Psoas muscle (tissue), 7 donors: ENCODE measurements at regions not wholly inside any gene's neighbourhood (a gene's known extent, or its start where the extent isn't known, plus 50 kb on each side); places are given as distances from the start of the nearest gene placed in this dataset.

Source experiments
- ATAC-seq, 4 donors: fragments of 200-7000 bp; cut with Tn5 transposase; one replicate each; pipeline ENCODE4 v1.9.1; 2020; ENCODE audit warnings: moderate library complexity in 3 of 4, mild to moderate bottlenecking in 2 of 4
- DNase-seq, 2 donors: peaks; one replicate each; pipeline ENCODE4 v3.0.0-alpha.2; 2020
- H3K27ac ChIP-seq: fragments of 200-600 bp; one replicate; pipeline ENCODE4 v1.8.0; 2022
- H3K27me3 ChIP-seq, 3 donors: fragments of 200-600 bp in 1 of 3; one replicate each; pipeline versions ENCODE4 v1.6.1 to v1.8.0; 2013 to 2022; ENCODE audit warnings: low read length in 2 of 3, mild to moderate bottlenecking in 2 of 3, moderate library complexity in 1 of 3; ENCODE audit not compliant: insufficient read depth in 3 of 3
- H3K36me3 ChIP-seq, 2 donors: fragments of 200-600 bp in 1 of 2; one replicate each; pipeline versions ENCODE4 v1.6.1 to v1.8.0; 2013 to 2022; ENCODE audit warnings: low read depth in 1 of 2, mild to moderate bottlenecking in 1 of 2, moderate library complexity in 1 of 2; ENCODE audit not compliant: insufficient read depth in 1 of 2
- H3K4me1 ChIP-seq: fragments of 200-600 bp; one replicate; pipeline ENCODE4 v1.8.0; 2022
- H3K4me3 ChIP-seq: fragments of 200-600 bp; one replicate; pipeline ENCODE4 v1.8.0; 2022; ENCODE audit warnings: mild to moderate bottlenecking
- H3K9me3 ChIP-seq: fragments of 200-600 bp; one replicate; pipeline ENCODE4 v1.8.0; 2022
- WGBS, 3 donors: extraction: QIAGEN DNeasy Blood & Tissue Kit; methylation state at CpG; one replicate each; pipeline versions ENCODE4 v1.1.6 to v1.1.7; 2013; 5-methylcytosine and 5-hydroxymethylcytosine counted together
- intact Hi-C, 2 donors: fragments of 100-400 bp; cut with DNase I; formaldehyde crosslinking; loops; one replicate each; pipeline versions ENCODE4 v1.11.0 to v1.14.2; 2022
- TF ChIP-seq, protein P1 (sequence below): fragments of 200-600 bp; IDR thresholded peaks from one replicate; pipeline ENCODE4 v1.8.0; 2022; ENCODE audit warnings: antibody characterized with exemption
- donor health status: healthy with polysubstance abuse.
- donor health status: DM: no; HTN: no; CAD: no; lungs with moderate emphysema.
- donor health status: Bipolar disorder and iron deficiency.
- donor health status: healthy.
- donor health status: DM: yes; HTN: yes; CAD: no.
- donor health status: DM: no; HTN: no; CAD: no.
- donor health status: DM: yes; HTN: yes; CAD: no.

DNA sequence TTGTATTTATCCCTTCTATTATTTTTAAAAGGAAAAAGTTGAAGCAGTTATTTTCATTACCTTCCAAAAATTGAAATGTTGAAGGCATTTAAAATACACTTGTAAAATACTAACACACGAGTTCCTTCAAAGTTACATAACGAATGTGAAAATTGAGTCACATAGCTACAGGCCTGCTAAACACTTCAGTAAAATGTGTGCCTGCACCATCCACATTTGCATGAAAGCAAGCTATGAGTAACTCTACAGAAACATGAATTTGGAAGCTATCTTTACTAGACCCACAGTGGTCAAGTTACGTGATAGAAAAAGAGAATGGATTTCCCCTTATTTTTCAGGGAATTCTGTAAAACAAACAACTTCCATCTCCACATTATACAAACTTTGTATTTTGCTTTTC lies 1148.8 kb upstream of the PCDH7 start:
- no peaks in the 10 kb centered on the region for H3K9me3 ChIP-seq
- TF ChIP-seq, protein P1, sequence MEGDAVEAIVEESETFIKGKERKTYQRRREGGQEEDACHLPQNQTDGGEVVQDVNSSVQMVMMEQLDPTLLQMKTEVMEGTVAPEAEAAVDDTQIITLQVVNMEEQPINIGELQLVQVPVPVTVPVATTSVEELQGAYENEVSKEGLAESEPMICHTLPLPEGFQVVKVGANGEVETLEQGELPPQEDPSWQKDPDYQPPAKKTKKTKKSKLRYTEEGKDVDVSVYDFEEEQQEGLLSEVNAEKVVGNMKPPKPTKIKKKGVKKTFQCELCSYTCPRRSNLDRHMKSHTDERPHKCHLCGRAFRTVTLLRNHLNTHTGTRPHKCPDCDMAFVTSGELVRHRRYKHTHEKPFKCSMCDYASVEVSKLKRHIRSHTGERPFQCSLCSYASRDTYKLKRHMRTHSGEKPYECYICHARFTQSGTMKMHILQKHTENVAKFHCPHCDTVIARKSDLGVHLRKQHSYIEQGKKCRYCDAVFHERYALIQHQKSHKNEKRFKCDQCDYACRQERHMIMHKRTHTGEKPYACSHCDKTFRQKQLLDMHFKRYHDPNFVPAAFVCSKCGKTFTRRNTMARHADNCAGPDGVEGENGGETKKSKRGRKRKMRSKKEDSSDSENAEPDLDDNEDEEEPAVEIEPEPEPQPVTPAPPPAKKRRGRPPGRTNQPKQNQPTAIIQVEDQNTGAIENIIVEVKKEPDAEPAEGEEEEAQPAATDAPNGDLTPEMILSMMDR: no peak
- no peak for DNase-seq
- intact Hi-C loops: no loop called here
- H3K4me1 ChIP-seq: no peaks in the 10 kb centered on the region
- H3K27ac ChIP-seq: no peak overlapping the region
- WGBS, 3 donors: 78 to 85% (median 83%) methylated on average over 3 of the region's 3 CpGs
- no peaks in the 10 kb centered on the region for H3K36me3 ChIP-seq
- no peaks in the 10 kb centered on the region for H3K27me3 ChIP-seq
- ATAC-seq: no peak
- H3K4me3 ChIP-seq: no peak overlapping the region

DNA sequence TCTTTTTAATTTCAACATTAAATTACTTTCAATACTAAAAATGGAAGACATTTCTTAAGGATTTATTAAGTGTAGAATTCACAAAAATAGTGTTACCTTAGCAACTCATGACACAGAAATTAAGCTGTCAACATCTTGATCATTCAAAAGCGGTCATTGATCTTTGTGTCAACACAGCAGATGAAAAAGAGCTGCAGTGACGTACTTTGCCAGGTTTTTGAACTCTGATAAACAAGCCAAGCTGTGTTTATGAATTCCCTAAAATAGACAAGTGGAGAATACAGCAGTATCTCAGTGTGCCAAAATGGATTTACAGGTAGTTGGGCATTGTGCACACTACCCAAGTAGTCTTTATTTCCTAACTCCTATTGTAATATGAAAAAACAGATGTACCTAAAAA lies 1141.8 kb upstream of the PCDH7 start:
- no peaks in the 10 kb centered on the region for H3K27me3 ChIP-seq
- no peaks in the 10 kb centered on the region for H3K9me3 ChIP-seq
- 61 to 63% (median 62%) methylated on average over 2 of the region's 2 CpGs for WGBS, 3 donors
- H3K36me3 ChIP-seq: no peaks in the 10 kb centered on the region
- TF ChIP-seq, protein P1: no peak
- intact Hi-C loops: no loop called here
- ATAC-seq (no peak), DNase-seq (no peak)
- no peak overlapping the region for H3K27ac ChIP-seq
- no peaks in the 10 kb centered on the region for H3K4me1 ChIP-seq
- H3K4me3 ChIP-seq: no peak overlapping the region

DNA sequence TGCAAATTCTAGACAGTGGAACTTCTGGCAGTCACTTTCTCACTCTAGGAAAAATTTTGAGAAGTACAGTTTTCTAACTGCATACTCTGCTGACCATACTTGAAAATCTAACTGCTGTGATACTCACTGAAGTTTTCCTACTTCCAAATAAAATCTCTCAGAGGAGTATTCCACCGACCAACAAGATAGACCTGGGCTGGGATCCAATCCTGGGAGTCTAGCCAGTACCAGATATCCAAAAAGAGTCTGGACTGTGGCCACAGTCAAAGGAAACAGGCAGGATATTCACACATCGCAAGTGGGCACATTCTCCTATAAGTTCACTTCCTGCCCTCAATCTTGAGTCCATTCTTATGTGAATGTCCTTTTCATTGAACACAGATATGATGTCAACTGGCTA lies 1138.7 kb upstream of the PCDH7 start:
- H3K4me3 ChIP-seq: no peak overlapping the region
- DNase-seq: no peak
- ATAC-seq: no peak
- H3K4me1 ChIP-seq: no peaks in the 10 kb centered on the region
- no peaks in the 10 kb centered on the region for H3K27me3 ChIP-seq
- TF ChIP-seq, protein P1: no peak
- intact Hi-C loops: no loop called here
- 0 to 4% (median 4%) methylated on average over 2 of the region's 2 CpGs for WGBS, 3 donors
- no peak overlapping the region for H3K27ac ChIP-seq
- H3K9me3 ChIP-seq: no peaks in the 10 kb centered on the region
- no peaks in the 10 kb centered on the region for H3K36me3 ChIP-seq

DNA sequence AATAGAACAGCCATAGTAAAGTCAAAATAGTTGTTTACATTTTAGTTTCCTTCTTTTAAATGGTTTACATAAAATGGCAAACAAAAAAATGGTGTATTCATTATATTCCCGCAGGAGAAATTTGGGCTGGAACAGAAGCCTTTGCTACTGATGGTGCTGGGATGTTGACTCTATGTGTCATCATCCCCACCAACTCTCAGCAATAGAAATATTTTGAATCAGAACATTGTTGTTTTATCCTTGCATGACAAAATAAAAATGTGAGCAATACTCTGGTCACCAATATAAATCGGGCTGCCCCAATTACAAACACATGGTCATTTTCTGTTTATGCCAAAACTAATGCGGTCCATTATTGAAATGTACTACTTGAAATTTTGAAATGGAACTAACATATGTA lies 1131.6 kb upstream of the PCDH7 start:
- Histone ChIP-seq H3K27ac (no peak overlapping the region), H3K27me3 (no peaks in the 10 kb centered on the region), H3K4me3 (no peak overlapping the region), H3K9me3 (no peaks in the 10 kb centered on the region), H3K36me3 (no peaks in the 10 kb centered on the region), H3K4me1 (no peaks in the 10 kb centered on the region)
- WGBS, 3 donors: 54 to 65% (median 55%) methylated on average over 3 of the region's 3 CpGs
- intact Hi-C loops: no loop called here
- TF ChIP-seq, protein P1: no peak
- DNase-seq (no peak), ATAC-seq (no peak)

DNA sequence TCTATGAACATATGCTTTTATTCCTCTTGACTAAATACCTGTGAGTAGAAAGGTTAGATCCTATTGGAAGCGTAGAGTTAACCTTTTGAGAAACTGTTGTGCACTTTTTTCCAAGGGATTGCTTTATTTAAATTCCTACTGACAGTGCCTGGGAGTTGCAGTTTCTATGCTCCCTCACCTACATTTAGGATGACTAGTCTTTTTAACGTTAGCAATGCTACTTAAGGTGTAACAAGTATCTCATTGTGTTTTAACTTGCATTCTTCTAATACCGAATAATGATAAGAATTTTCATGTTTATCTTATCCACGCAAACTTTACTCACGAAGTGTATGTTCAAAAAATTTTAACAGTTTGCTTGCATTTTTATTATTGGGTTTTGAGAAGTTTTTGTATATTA lies 1123.9 kb upstream of the PCDH7 start:
- 86 to 91% (median 87%) methylated on average over 5 of the region's 5 CpGs for WGBS, 3 donors
- Histone ChIP-seq H3K9me3 (no peaks in the 10 kb centered on the region), H3K36me3 (no peaks in the 10 kb centered on the region), H3K27ac (no peak overlapping the region), H3K4me1 (no peaks in the 10 kb centered on the region), H3K27me3 (no peaks in the 10 kb centered on the region), H3K4me3 (no peak overlapping the region)
- DNase-seq (no peak), ATAC-seq (no peak)
- intact Hi-C loops: no loop called here
- TF ChIP-seq, protein P1: no peak
